C1 segment of cervical spinal cord (tissue), 14 donors: ENCODE measurements at regions not wholly inside any gene's neighbourhood (a gene's known extent, or its start where the extent isn't known, plus 50 kb on each side); places are given as distances from the start of the nearest gene placed in this dataset.
"Not testable (repeated sequence)": the region's sequence is repeated elsewhere in the genome, so short reads cannot be mapped to it uniquely, and the experiment has no call there.

Experiments
- DNase-seq, 14 donors: peaks; one replicate each; lab custom pipeline; 2025; lab: John Stamatoyannopoulos, UW

GRCh38 chr12:42921741-42922504 is 332.4 kb upstream of the PRICKLE1 start:
- DNase-seq, result no peak

GRCh38 chr12:42919691-42920090 is 330.1 kb upstream of the PRICKLE1 start:
- DNase-seq, result no peak

GRCh38 chr12:42918443-42918842 is 328.9 kb upstream of the PRICKLE1 start:
- no peak for DNase-seq

- DNase-seq, result no peak
These were observed 326.6 kb upstream of the PRICKLE1 start for GRCh38 chr12:42916143-42916542.

GRCh38 chr12:42915426-42915825 is 325.9 kb upstream of the PRICKLE1 start:
- no peak for DNase-seq

GRCh38 chr12:42912367-42912766 is 322.8 kb upstream of the PRICKLE1 start:
- DNase-seq, result no peak

- no peak for DNase-seq
These were observed 321.1 kb upstream of the PRICKLE1 start for GRCh38 chr12:42910656-42911055.

GRCh38 chr12:42908712-42909111 is 319.2 kb upstream of the PRICKLE1 start:
- DNase-seq, result no peak

GRCh38 chr12:42906801-42907200 is 317.3 kb upstream of the PRICKLE1 start:
- not testable (repeated sequence) for DNase-seq

- DNase-seq, result no peak
These were observed 315.8 kb upstream of the PRICKLE1 start for GRCh38 chr12:42905419-42905705.

- peak in 10 of 14 donors; percentile 15 to 78 (median 36) for DNase-seq
These were observed 315.3 kb upstream of the PRICKLE1 start for GRCh38 chr12:42904683-42905418.

- DNase-seq, result no peak
These were observed 314.2 kb upstream of the PRICKLE1 start for GRCh38 chr12:42903736-42904135.

GRCh38 chr12:42902001-42902400 is 312.5 kb upstream of the PRICKLE1 start:
- no peak for DNase-seq

- no peak for DNase-seq
These were observed 304.3 kb upstream of the PRICKLE1 start for GRCh38 chr12:42893803-42894202.

- DNase-seq, result no peak
These were observed 303.4 kb upstream of the PRICKLE1 start for GRCh38 chr12:42892702-42893551.

GRCh38 chr12:42887657-42888056 is 298.1 kb upstream of the PRICKLE1 start:
- DNase-seq, result no peak

- no peak for DNase-seq
These were observed 296.6 kb upstream of the PRICKLE1 start for GRCh38 chr12:42886160-42886559.

- DNase-seq, result no peak
These were observed 296.1 kb upstream of the PRICKLE1 start for GRCh38 chr12:42885677-42886076.

- DNase-seq, result no peak
These were observed 294.6 kb upstream of the PRICKLE1 start for GRCh38 chr12:42884116-42884515.

- no peak for DNase-seq
These were observed 283.9 kb upstream of the PRICKLE1 start for GRCh38 chr12:42873401-42873800.

- no peak for DNase-seq
These were observed 282.3 kb upstream of the PRICKLE1 start for GRCh38 chr12:42871816-42872215.

- DNase-seq, result no peak
These were observed 278.7 kb upstream of the PRICKLE1 start for GRCh38 chr12:42868291-42868690.
